Hypothalamus (tissue), 51 donors: ENCODE measurements at regions not wholly inside any gene's neighbourhood (a gene's known extent, or its start where the extent isn't known, plus 50 kb on each side); places are given as distances from the start of the nearest gene placed in this dataset.

ENCODE experiments used
- DNase-seq, 51 donors: peaks; one replicate each; lab custom pipeline; 2025; lab: John Stamatoyannopoulos, UW

DNA sequence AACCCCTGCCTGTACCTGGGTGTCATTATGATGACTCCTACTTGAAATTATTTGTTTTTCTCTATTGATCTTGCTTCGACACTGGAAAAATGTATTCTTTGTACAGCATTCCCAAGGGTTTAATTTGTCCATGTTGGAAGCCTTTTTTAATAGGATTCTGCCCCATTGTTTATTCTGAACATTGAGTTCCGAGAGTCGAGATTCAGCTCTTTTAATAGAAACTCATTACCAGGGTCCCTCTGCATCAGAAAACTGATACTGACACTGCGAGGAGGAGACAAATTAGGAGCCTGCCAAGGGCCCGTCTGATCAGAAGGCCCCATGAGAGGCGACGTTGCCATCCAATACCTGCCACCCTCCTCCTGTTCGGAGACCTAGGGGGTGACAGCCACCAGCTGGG, 260.5 kb upstream of the ZMIZ1 start:
- DNase-seq: no peak

DNA sequence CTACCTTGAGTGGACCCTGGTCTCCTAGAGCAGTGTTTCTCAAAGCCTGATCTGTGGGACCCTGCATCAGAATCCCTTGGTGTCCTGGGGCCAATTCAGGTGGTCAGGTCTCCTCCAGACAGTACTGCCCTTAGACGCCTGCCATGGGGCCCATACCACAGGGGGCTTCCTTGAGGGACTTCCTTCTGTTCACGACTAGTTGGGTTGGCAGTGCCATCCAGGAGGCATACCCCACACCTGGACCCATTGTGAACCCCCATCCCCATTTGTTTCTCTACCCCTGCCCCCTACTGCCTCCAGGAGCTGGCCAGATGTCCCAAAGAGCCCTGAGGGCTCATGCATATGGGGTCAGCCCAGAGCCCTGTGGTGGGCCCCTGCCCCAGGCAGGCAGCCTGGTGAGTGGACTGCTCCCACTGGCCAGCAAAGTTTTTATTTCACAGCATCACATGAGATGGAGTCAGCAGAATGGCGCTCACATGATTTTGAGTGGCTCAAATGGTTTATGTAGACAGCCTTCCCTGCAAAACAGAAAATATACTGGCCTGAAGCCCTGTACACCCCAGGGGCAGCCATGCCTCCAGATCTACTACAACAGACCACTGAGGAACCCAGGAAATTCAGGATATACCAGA, 259.9 kb upstream of the ZMIZ1 start:
- no peak for DNase-seq

DNA sequence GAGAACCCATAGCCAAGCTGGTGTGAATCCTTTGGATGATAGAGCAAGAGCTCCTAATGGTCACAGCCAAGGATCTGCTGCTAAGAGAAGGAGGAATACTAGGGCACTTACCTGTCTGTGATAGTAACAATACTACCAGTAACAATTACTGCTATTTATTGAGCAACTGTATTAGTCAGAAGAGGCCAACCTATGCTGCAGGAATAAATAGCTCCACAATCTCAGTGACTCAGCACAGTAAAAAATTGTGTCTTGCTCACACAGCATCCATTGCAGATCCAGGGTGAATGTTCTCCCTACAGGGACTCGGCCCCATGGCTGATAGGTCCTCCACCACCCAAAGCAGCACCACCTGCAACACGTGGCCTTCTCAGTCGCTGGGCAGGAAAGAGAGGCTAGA, 257.6 kb upstream of the ZMIZ1 start:
- no peak for DNase-seq

DNA sequence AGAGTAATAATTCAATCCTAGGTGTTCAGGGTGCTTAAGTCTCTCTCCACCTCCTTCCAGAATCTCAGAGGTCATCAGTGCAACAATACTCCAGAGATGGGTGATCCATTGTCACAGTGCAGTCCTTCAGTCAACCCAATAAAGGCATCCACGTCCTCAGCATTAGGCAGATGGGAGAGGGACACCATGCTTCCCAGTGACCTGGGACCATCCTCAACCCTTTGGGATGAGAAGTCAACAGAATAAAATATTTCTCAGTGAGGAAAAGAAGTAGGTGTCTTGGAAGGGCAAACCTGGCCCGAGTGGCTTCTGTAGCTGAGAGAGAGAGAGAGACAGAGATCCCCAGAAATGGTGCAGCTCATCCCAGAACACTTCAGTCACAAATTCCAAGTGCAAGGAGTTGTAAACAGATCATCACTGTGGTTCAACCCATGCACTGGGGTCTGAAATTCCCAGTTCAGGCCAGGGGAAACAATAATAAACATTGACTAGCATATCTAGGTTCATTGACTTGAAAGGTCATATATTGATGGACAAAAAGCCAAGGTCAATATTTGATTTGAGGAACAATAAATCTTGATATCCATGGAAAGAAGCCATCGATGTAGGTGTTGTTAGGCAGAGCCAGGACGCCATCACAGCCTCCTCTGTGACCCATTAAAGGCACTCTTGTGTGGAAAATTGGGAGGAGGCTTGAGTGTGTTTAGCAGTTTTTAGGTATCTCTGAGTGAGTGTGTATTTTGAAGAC, 256.0 kb upstream of the ZMIZ1 start:
- no peak for DNase-seq

DNA sequence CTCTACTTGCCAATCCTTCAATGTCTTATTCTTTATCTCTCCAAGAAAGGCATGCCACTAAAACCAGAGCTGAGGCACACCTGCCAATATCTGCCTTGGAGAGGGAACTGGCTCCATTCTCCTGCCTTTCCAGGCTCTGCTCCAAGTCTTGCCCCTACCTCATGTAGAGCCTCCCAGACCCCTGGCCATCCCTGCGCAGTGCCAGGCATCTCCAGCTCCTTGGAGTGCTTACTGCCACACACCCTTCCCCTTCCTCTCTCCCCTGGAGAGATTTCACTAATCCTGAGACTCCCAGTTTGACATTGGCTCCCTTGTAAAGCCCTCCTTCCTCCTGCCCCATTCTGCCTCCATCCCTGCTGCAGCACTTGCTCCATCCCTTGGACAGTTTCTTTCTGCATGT, 255.2 kb upstream of the ZMIZ1 start:
- no peak for DNase-seq

DNA sequence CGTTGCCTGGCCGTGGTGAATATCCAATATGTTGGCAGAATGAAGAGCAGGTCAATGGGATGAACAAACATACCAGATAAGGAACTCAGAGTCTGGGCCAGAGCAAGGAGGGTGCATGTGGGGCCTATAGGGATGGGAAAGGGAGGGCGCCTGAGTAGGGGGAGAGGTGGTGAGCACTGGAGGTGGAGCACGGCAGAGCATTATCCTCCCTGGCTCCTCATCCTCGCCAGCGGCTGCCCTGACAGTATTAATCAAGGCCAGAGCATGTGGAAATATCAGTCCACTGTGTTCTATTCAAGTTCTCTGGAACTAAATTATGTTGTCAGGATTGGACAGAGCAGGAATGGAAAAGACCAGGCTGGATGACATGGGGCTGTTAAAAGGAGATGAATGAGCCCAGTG, 254.8 kb upstream of the ZMIZ1 start:
- DNase-seq: no peak

DNA sequence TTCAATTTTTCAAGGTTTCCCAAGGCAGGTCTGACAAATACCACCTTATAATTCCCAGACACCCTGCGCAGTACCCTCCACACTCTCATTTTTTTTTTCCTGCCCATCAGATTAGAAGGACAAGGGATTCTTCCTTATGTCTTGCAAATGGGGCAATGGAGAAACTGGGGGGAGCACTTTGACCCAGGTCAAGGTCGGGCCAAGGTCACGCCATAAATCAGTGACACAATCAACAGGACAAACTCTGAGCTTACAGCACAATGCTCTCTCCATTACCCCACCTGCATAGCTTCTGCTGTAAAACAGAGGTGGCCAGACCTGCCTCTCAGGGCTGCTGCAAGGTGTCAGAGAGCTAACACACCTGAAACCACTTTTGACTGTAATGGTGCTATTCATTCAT, 254.4 kb upstream of the ZMIZ1 start:
- no peak for DNase-seq

DNA sequence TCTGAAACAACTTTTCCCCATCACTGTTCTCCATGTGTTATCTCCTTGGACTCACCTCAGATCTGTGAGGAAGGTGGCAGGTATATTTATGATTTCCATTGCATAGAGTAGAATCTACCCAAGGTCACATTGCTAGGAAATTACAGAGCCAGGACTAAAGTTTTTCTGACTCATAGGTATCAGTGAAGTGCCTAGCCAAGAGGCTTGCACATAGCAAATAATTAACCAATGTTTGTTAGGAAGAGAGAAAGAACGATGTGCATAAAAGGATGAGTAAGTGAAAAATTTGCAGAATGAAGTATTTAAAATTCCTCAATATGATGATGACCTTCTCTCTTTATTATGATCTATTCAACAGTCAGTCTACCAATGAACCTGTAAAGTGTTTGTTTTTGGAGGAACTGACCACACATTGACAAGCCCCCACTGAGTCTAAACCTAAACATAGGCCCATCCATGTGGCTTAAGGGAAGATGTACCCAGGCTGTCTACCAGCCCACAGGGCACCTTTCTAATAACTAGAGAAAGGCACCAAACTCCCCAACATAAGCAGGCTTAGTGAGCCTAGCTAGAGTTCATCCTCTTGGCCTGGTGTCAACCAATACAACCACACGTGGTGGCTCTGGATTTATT, 252.9 kb upstream of the ZMIZ1 start:
- DNase-seq: no peak

DNA sequence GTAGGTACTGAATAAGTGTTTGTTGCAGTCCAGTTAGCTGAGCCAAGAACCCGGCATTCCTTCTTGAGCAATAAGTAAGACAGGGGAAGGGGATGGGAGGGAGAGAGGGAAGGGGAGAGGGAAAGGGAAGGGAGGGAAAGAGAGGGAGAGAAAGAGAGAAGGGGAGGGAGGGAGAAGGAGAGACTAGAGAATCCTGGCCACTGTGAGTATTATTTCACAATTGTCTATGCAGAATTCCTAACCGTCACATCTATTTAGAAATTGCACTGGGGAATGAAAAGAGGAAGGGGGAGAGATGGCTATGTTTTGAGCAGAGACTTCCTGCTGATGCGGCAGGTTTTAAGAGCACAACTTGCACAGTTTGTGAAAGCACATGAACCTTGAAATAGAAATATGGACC, 251.4 kb upstream of the ZMIZ1 start:
- DNase-seq: no peak

DNA sequence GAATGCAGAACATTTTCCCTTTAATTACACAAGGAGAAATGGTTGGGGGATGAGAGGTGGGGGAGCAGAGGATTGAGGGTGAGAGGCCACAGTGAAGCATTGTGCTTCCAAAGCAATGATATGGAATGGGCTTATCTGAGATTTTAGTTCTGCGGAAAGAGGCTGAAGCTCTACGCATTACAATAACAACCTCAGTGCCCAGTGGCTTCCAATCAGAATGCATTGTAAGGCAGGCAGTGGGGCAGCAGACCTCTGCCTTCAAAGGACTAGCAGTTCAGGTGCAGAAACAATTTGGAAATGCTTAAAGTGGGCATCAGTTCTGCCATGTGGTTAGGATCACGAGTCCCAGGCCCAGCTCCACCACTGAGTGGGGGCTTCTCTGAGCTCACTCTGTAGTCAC, 251.0 kb upstream of the ZMIZ1 start:
- no peak for DNase-seq

DNA sequence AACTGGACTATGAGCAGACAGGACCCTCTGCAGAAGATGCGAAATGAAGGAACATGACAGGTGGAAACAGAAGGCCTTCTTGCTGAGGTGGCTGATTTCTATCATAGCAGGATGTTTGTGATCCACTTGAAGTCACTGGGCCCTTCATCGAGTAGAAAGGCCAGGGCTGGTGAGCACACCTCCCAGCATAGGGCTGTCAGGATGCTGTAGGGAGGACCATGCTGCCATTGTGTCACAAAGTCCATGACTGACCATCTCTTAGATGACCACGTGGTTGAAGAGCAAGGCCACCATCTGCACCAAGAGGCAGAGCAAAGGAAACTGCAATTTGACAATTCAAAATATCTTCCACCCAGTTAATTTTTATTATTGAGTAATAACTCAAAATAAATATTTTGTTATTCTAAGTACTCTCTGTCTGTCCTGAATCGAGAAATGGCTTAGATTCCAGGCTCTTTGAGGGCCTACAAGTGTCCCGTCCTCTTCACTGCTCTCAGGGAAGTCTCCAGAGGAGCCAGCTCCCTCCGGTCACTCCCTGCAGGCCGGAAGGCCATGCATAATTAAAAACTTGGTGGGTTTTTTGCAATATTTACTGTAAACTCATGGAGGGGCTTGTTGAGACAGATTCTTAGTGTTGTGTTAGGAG, 249.3 kb upstream of the ZMIZ1 start:
- no peak for DNase-seq

DNA sequence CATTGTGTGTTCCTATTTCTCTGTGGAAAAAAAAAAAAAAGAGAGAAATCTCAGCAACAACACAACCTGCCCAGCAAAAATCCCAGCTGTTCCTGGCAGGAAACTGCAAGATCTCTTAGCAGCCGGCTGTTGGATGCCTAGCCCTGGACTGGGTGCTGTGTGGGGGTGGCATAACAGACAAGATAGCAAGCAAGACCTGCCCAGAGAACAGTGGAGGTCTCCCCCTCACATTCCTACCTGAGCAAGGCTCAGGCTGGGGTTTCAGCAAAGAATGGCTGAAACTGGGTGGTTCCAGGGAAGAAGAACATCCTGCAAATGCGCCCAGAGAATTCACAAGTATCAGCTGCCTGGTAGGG, 248.8 kb upstream of the ZMIZ1 start:
- DNase-seq: no peak

DNA sequence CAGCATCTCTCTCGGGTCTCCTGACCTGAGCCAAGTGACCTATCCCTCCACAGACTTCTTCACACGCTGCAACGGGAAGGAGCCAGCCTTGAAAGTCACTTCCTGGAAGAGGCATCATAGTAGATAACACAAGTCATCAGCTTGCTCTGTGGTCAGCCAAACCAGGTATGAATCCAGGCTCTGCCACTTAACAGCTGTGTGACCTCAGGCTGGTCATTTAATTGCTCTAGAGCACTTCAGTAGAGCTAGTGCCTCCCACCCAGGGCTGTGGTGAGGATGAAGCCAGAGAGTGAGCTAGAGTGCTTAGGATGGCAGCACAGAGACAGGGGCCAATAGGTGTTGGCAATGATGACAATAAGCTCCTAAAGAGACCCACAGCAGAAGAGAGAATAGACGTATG, 247.7 kb upstream of the ZMIZ1 start:
- DNase-seq: no peak

DNA sequence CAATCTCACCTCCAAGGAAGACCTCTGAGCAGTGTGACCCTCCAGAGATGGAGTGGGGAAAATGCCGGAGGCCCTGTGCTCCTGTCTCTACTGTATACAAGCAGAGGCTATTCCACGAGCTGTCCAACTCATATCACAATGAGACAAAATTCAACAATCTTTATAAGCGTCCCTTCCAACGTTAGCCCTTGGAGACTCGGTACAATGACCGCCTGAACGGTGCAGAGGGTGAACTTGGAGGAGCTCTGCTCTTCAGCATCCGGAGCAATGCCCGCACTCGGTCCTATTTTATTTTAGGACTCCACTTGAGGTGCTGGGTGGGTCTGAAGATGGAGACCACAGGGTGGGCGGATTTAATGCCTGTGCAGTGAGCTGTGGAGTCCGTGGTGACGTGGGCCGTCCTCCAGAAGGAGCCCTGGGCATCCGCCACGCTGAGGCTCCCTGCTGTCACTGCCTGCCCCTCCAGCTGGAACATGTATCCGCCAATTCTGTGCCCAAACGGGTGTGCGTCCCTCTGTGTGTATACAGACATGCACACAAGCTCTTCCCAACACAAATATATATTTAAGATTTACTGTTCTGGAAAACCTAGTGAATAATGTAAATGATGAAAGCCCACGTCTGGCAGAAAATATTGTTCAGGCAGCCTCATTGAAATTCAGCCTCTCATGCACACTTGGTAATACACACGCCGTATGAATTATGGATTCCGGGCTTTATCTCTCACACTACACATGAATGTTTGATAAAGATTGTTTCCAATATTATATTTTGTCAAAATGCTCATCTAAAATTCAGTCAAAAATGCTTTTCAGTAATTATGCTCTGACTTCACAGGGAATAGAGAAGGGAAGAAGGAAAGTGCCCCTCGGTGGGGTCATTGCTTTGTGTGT, 239.9 kb upstream of the ZMIZ1 start:
- DNase-seq: no peak

DNA sequence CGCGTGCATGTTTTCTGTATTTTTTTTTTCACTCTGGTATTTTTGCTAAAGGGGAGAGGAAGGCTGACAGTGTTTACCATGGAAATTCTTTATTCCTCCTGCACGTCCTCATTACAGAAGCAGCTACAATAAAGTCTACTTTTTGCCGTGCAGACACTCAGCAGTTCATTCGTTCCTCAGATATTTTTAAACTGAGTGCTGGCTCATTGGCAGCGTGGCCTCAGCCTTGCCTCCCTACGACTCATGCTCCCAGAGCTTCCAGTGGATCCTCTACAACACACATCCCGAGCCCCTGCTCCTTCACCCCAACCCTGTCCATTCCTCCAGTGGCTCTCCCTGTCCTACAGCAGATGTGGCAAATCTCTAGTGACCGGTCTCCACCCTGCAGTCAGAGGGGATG, 239.2 kb upstream of the ZMIZ1 start:
- DNase-seq: no peak

DNA sequence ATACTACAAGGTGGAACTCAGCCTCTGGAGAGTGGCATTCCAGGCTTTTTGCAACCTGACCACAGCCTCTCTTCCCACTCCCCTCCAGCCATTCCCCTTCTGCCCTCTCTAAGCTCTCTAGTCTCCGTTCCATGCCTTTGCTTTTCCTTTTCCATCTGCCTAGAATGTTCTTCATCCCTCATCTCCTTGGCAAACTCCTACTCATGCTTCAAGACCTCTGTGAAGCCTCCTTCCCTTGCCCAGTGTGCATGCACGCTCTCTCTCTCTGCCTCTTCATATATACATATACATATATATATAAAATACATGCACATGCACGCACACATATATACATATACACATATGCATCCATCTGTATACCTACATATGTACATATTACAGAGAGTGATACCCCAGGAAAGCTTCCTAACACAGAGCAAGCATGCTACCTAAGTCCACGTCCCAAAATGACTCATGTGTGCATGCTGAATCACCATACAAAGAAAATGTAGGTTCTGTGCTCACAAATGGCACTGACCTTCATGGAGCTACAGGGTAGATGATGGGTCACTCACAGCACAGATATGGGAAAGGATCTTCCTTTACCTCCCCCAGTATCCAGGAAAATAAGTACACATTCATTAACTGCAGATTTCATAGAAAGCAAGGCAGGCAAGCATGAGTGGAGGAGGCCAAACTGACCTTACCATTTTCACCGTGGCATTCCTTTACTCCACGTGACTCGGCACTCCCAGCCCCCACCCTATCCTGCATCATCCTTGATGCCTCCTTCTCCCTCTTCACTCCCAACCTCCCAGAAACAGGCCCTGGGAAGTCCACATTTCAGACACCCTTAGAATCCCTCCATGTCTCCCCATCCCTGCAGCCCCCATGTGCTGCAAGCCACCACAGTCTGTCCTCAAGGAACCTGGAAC, 238.4 kb upstream of the ZMIZ1 start:
- DNase-seq: no peak

DNA sequence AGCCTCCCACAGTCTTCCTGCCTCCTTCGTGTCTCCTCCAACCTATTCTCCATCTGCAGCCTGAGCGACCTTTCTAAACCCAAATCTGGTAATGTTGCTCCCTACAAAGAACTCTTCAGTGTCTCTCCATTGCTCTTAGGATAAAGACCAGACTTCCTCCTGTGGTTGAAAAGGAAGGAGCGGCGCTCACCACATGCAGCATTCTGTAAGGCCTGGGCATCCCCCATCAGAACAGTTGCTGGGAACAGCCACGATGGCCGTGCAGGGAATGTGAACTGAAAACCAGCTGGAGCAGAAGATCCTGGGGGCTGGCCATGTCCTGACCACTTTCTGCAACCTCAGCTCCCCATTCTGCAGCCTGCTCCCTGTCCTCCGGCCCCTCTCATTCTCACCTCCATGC, 237.8 kb upstream of the ZMIZ1 start:
- DNase-seq: no peak

DNA sequence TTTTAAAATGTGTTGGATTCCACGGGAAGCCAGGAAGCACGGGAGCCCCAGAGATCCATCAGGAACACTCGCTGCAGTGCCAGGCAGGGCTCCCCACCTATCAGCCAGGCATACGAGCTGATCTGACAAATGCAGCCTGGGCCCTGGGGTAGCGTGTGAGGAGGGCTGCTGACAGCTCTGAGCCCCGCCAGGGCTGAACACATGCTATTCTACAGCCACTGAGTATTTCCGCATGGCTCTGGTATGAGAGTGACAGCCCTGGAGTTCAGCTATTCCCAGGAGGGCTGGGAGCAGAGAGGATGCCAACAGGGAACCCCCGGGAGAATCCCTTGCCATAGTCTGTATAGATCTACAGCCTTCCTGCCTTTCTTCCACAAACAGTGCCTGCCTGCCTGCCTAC, 237.3 kb upstream of the ZMIZ1 start:
- no peak for DNase-seq

DNA sequence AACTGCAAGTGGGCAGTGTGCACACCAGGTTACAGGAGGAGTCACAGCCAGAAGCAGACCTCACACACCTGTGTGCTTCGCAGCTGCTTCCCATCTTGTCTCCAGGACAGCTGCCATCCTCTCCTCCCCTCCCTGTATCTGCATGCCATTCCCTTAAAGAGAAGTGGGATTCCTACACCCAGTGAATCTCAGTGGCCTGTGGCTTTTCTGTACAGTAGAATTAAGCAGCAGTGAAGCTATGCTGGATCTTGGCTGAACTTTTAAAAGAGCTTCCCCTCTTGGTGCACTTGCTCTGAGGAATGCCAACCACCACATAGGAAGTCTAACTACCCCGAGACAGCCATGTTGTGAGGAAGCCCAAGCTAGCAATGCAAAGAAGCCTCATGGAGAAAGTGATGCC, 236.5 kb upstream of the ZMIZ1 start:
- DNase-seq: no peak

DNA sequence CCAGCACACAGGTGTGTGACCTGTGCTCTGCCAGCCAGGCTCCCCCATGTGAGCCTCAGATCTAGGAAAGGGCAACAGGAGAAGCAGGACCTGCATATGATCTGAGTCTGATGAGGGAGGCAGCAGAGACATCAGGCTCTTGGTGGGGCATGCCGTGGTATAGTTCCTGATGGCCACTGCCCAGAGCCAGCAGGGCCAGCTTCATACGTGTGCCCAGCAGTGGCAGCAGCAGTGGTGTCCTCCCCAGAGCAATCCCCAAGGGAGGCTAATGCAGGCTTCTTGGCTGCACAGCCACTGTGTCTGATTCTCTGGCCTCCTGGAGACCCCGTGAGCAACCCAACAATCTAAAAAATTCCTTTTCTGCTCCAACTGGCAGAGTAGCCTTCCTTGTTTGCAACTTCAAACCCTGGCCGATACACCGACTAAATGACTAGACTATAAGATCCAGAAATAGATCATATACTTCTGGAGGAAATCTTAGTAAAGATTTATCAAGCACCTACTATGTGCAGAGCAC, 230.6 kb upstream of the ZMIZ1 start:
- no peak for DNase-seq
